CD4-positive, alpha-beta T cell (primary cell): ENCODE measurements at regions not wholly inside any gene's neighbourhood (a gene's known extent, or its start where the extent isn't known, plus 50 kb on each side); places are given as distances from the start of the nearest gene placed in this dataset.

Experiments used
- ATAC-seq: fragments of 200-7000 bp; cut with Tn5 transposase; one replicate; pipeline ENCODE4 v1.10.0; 2022; ENCODE audit warnings: mild to moderate bottlenecking; ENCODE audit not compliant: poor library complexity
- CTCF ChIA-PET: fragments of 350-600 bp; sonication (Branson Sonifier 250); formaldehyde crosslinking; loops from one replicate; lab custom pipeline; 2021; ENCODE audit warnings: antibody characterized with exemption, inconsistent platforms; lab: Charles Lee
- POLR2A ChIA-PET: fragments of 350-600 bp; sonication (Branson Sonifier 250); formaldehyde crosslinking; loops from one replicate; lab custom pipeline; 2021; ENCODE audit warnings: antibody characterized with exemption, inconsistent platforms; lab: Charles Lee
- DNase-seq, 14 experiments: peaks; one replicate each; pipeline ENCODE4 v3.0.0-alpha.2; 2013 to 2020; ENCODE audit warnings: mixed read lengths in 2 of 14
- H3K27ac ChIP-seq, 2 donors: one replicate each; pipeline versions ENCODE4 v1.5.1 to v1.7.0; 2013; ENCODE audit warnings: low read length in 2 of 2, low read depth in 1 of 2, mild to moderate bottlenecking in 1 of 2
- H3K27me3 ChIP-seq, 2 experiments: 1 replicate in 1 of 2; 2 replicates in 1 of 2; pipeline versions ENCODE4 v1.6.1 to v1.7.0; 2013; ENCODE audit warnings: low read length in 2 of 2, control low read depth in 1 of 2, mild to moderate bottlenecking in 1 of 2, moderate library complexity in 1 of 2; ENCODE audit not compliant: insufficient read depth in 2 of 2, control insufficient read depth in 1 of 2
- H3K36me3 ChIP-seq: one replicate; pipeline ENCODE4 v1.6.1; 2013; ENCODE audit warnings: low read length, control low read depth; ENCODE audit not compliant: insufficient read depth
- H3K4me1 ChIP-seq: one replicate; pipeline ENCODE4 v1.6.1; 2013; ENCODE audit warnings: low read length, control low read depth; ENCODE audit not compliant: insufficient read depth
- H3K4me3 ChIP-seq: one replicate; pipeline ENCODE4 v1.5.1; 2013; ENCODE audit warnings: mild to moderate bottlenecking, low read length, moderate library complexity
- H3K9me3 ChIP-seq, 2 experiments: 1 replicate in 1 of 2; 2 replicates in 1 of 2; pipeline versions ENCODE4 v1.6.1 to v1.7.0; 2013; ENCODE audit warnings: low read length in 2 of 2, mild to moderate bottlenecking in 2 of 2, control low read depth in 1 of 2, moderate library complexity in 1 of 2; ENCODE audit not compliant: control insufficient read depth in 1 of 2, insufficient read depth in 1 of 2
- H3K27ac Mint-ChIP-seq: one replicate; pipeline ENCODE4 v1.8.0; 2020; ENCODE audit warnings: mixed read lengths
- H3K27me3 Mint-ChIP-seq: one replicate; pipeline ENCODE4 v1.8.0; 2021; ENCODE audit warnings: mixed read lengths
- H3K36me3 Mint-ChIP-seq: one replicate; pipeline ENCODE4 v1.8.0; 2021; ENCODE audit warnings: low read depth, mixed read lengths
- H3K4me1 Mint-ChIP-seq: one replicate; pipeline ENCODE4 v1.8.0; 2021; ENCODE audit warnings: low read depth, mixed read lengths
- H3K4me3 Mint-ChIP-seq: one replicate; pipeline ENCODE4 v1.8.0; 2020; ENCODE audit warnings: mild to moderate bottlenecking, mixed read lengths
- H3K9me3 Mint-ChIP-seq: one replicate; pipeline ENCODE4 v1.8.0; 2020; ENCODE audit warnings: mixed read lengths
- intact Hi-C, 2 experiments: fragments of 100-400 bp; cut with DNase I in 1 of 2; cut with micrococcal nuclease in 1 of 2; formaldehyde crosslinking; loops; one replicate each; pipeline versions ENCODE4 v1.15.1 to v1.9.0; 2023 to 2025; cut with DNase I, micrococcal nuclease
- TF ChIP-seq, protein P1 (sequence below): fragments of 200-600 bp; IDR thresholded peaks from one replicate; pipeline ENCODE4 v1.8.0; 2022; ENCODE audit warnings: antibody characterized with exemption, mild to moderate bottlenecking

DNA sequence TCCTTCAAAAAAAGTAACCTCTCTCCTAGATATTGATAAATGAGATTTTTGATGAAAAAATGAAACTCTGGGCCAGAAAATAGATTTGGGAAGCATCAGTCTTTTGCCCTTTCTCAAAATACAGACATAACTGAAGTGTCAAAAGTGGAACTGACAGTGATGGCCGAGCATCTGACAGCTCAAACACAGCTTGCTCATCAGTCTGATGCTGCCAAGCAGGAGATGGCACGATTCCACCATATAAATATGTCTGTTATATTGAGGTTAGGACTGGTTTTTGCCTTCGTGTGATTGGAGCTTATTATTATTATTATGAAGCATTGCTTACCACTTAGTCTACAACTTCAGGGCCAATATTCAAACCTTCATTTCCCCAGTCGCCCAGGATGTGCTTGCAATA is 152.6 kb upstream of the EPHA3 start:
- intact Hi-C loops, result no loop called here
- no peak overlapping the region for H3K4me3 ChIP-seq
- TF ChIP-seq, protein P1, sequence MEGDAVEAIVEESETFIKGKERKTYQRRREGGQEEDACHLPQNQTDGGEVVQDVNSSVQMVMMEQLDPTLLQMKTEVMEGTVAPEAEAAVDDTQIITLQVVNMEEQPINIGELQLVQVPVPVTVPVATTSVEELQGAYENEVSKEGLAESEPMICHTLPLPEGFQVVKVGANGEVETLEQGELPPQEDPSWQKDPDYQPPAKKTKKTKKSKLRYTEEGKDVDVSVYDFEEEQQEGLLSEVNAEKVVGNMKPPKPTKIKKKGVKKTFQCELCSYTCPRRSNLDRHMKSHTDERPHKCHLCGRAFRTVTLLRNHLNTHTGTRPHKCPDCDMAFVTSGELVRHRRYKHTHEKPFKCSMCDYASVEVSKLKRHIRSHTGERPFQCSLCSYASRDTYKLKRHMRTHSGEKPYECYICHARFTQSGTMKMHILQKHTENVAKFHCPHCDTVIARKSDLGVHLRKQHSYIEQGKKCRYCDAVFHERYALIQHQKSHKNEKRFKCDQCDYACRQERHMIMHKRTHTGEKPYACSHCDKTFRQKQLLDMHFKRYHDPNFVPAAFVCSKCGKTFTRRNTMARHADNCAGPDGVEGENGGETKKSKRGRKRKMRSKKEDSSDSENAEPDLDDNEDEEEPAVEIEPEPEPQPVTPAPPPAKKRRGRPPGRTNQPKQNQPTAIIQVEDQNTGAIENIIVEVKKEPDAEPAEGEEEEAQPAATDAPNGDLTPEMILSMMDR, result no peak
- no peak overlapping the region for H3K27ac Mint-ChIP-seq
- POLR2A ChIA-PET, result no interaction called here
- peaks cover 4% of the 10 kb centered on the region for H3K9me3 Mint-ChIP-seq
- peaks cover 0 to 3% of the 10 kb centered on the region in 2 experiments for H3K9me3 ChIP-seq
- no peaks in the 10 kb centered on the region for H3K36me3 ChIP-seq
- DNase-seq, result no peak
- no peak overlapping the region for H3K27ac ChIP-seq
- no peaks in the 10 kb centered on the region for H3K27me3 ChIP-seq
- no peaks in the 10 kb centered on the region for H3K4me1 Mint-ChIP-seq
- H3K27me3 Mint-ChIP-seq, result no peaks in the 10 kb centered on the region
- CTCF ChIA-PET, result no interaction called here
- H3K4me1 ChIP-seq, result no peaks in the 10 kb centered on the region
- no peaks in the 10 kb centered on the region for H3K36me3 Mint-ChIP-seq
- ATAC-seq, result no peak
- H3K4me3 Mint-ChIP-seq, result no peak overlapping the region

DNA sequence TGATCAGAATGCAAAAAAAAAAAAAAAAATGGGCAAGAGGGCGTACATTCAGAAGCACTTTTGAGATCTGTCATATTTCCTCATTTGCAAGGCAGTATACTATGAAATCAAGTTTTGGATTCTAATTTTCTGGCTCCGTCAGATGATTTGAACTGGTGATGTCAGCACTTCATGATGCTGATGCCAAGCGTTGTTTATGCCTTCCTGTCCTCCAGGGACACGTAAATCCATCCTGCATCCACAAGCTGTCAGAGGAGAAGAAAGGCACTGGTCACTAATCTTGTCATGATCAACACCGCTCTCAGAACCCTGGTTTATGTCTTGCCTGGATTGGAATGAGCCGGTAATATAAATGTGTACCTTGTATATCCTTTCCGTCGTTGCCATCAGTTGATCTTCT is 152.1 kb upstream of the EPHA3 start:
- H3K27ac ChIP-seq, result no peak overlapping the region
- H3K4me1 ChIP-seq, result no peaks in the 10 kb centered on the region
- H3K9me3 ChIP-seq, result peaks cover 0 to 3% of the 10 kb centered on the region in 2 experiments
- TF ChIP-seq, protein P1, result no peak
- Mint-ChIP-seq H3K36me3 (no peaks in the 10 kb centered on the region), H3K9me3 (peaks cover 4% of the 10 kb centered on the region), H3K4me1 (no peaks in the 10 kb centered on the region), H3K27ac (no peak overlapping the region), H3K4me3 (no peak overlapping the region), H3K27me3 (no peaks in the 10 kb centered on the region)
- intact Hi-C loops, result no loop called here
- no peak for ATAC-seq
- no peaks in the 10 kb centered on the region for H3K27me3 ChIP-seq
- no peak for DNase-seq
- H3K36me3 ChIP-seq, result no peaks in the 10 kb centered on the region
- ChIA-PET CTCF (no interaction called here), POLR2A (no interaction called here)
- no peak overlapping the region for H3K4me3 ChIP-seq

DNA sequence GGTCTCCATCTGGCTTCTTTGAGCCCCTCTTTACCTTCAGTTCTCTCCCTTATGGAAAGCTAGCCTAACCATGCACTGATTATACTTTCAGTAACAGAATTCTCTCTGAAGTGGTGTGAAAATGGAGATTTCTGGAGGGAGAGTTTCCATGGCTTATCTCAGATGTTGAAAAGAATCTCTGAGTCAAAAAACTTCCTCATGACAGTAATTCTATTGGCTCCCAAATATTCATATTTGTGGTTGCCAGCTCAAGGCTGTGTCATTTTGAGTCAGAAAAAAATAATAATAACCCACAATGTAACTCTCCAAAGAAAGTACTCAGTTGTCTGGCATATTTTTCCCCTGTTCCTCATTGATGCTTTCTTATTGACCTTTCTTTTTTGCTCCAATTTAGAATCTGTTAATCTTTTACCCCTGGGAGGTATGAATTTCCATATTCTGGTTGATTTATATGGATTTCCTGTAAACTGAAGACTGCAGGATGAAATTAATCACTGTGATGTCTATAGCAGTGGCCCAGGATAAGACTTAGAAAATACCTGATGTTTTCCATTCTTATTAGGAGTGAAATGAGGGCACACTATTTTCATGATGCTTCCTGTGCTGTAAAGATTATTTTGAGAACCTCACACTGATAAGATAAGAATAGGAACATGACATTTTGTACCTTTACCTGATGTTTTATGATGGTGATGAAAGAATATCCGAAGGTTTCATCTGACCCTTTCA is 149.5 kb upstream of the EPHA3 start:
- Histone ChIP-seq H3K27ac (no peak overlapping the region), H3K27me3 (no peaks in the 10 kb centered on the region), H3K4me3 (no peak overlapping the region), H3K9me3 (peaks cover 0 to 3% of the 10 kb centered on the region in 2 experiments), H3K36me3 (no peaks in the 10 kb centered on the region), H3K4me1 (no peaks in the 10 kb centered on the region)
- ATAC-seq (no peak), DNase-seq (no peak)
- Mint-ChIP-seq H3K4me1 (no peaks in the 10 kb centered on the region), H3K4me3 (no peak overlapping the region), H3K27ac (no peak overlapping the region), H3K36me3 (no peaks in the 10 kb centered on the region), H3K27me3 (no peaks in the 10 kb centered on the region), H3K9me3 (peaks cover 4% of the 10 kb centered on the region)
- ChIA-PET POLR2A (no interaction called here), CTCF (no interaction called here)
- TF ChIP-seq, protein P1, result no peak
- intact Hi-C loops, result no loop called here
